ENCODE measurements at regions not wholly inside any gene's neighbourhood (a gene's known extent, or its start where the extent isn't known, plus 50 kb on each side); places are given as distances from the start of the nearest gene placed in this dataset.

- no peak for DNase-seq (ENCODE audit: extremely low read depth, low read depth)
- TF ChIP-seq CTCF (IDR thresholded peaks at IDR 0.05; ENCODE audit: low read depth, low read length, missing control alignments), result no peak
- H3K4me3 ChIP-seq (replicated peaks; ENCODE audit: low read depth, low read length), result no peak overlapping the region
Measured at GRCh38 chr16:80372341-80372740, 168.5 kb upstream of the DYNLRB2 start.

GRCh38 chr16:80369138-80369958, 171.4 kb upstream of the DYNLRB2 start:
- peak; percentile 21 for DNase-seq (ENCODE audit: extremely low read depth, low read depth)
- no peak overlapping the region for H3K4me3 ChIP-seq (replicated peaks; ENCODE audit: low read depth, low read length)
- TF ChIP-seq CTCF (IDR thresholded peaks at IDR 0.05; ENCODE audit: low read depth, low read length, missing control alignments), result peak; percentile 50

- no peak overlapping the region for H3K4me3 ChIP-seq (replicated peaks; ENCODE audit: low read depth, low read length)
- no peak for TF ChIP-seq CTCF (IDR thresholded peaks at IDR 0.05; ENCODE audit: low read depth, low read length, missing control alignments)
- no peak for DNase-seq (ENCODE audit: extremely low read depth, low read depth)
Measured at GRCh38 chr16:80367037-80367658, 173.6 kb upstream of the DYNLRB2 start.

- DNase-seq (ENCODE audit: extremely low read depth, low read depth), result no peak
- TF ChIP-seq CTCF (IDR thresholded peaks at IDR 0.05; ENCODE audit: low read depth, low read length, missing control alignments), result no peak
- H3K4me3 ChIP-seq (replicated peaks; ENCODE audit: low read depth, low read length), result no peak overlapping the region
Measured at GRCh38 chr16:80366023-80366422, 174.8 kb upstream of the DYNLRB2 start.

GRCh38 chr16:80362816-80363215, 178.0 kb upstream of the DYNLRB2 start:
- no peak for DNase-seq (ENCODE audit: extremely low read depth, low read depth)
- H3K4me3 ChIP-seq (replicated peaks; ENCODE audit: low read depth, low read length), result no peak overlapping the region
- no peak for TF ChIP-seq CTCF (IDR thresholded peaks at IDR 0.05; ENCODE audit: low read depth, low read length, missing control alignments)

- TF ChIP-seq CTCF (IDR thresholded peaks at IDR 0.05; ENCODE audit: low read depth, low read length, missing control alignments), result no peak
- DNase-seq (ENCODE audit: extremely low read depth, low read depth), result no peak
- no peak overlapping the region for H3K4me3 ChIP-seq (replicated peaks; ENCODE audit: low read depth, low read length)
Measured at GRCh38 chr16:80356365-80356764, 184.4 kb upstream of the DYNLRB2 start.
